ENCODE measurements at regions not wholly inside any gene's neighbourhood (a gene's known extent, or its start where the extent isn't known, plus 50 kb on each side); places are given as distances from the start of the nearest gene placed in this dataset.

DNA sequence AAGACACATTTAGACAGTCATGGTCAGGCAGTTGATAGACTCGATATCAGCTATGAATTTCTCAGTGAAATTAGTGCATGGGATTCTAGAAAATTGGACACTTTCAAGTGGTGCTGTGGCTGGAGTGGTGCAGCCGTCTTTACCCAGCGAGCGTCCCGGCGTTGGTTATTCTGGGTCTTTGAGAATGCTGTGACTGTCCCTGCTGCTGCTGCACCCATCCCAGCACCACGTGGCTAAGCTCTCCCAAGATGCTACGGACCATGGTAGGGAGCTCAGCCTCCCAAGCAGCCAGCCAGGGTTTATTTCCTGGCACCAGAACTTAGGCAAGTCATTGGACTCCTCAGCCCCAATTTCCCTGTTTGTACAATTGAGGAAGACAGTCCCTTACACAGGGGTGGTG is 147.2 kb upstream of the RPS6KA2 start (continued):
- TF ChIP-seq, protein P1, sequence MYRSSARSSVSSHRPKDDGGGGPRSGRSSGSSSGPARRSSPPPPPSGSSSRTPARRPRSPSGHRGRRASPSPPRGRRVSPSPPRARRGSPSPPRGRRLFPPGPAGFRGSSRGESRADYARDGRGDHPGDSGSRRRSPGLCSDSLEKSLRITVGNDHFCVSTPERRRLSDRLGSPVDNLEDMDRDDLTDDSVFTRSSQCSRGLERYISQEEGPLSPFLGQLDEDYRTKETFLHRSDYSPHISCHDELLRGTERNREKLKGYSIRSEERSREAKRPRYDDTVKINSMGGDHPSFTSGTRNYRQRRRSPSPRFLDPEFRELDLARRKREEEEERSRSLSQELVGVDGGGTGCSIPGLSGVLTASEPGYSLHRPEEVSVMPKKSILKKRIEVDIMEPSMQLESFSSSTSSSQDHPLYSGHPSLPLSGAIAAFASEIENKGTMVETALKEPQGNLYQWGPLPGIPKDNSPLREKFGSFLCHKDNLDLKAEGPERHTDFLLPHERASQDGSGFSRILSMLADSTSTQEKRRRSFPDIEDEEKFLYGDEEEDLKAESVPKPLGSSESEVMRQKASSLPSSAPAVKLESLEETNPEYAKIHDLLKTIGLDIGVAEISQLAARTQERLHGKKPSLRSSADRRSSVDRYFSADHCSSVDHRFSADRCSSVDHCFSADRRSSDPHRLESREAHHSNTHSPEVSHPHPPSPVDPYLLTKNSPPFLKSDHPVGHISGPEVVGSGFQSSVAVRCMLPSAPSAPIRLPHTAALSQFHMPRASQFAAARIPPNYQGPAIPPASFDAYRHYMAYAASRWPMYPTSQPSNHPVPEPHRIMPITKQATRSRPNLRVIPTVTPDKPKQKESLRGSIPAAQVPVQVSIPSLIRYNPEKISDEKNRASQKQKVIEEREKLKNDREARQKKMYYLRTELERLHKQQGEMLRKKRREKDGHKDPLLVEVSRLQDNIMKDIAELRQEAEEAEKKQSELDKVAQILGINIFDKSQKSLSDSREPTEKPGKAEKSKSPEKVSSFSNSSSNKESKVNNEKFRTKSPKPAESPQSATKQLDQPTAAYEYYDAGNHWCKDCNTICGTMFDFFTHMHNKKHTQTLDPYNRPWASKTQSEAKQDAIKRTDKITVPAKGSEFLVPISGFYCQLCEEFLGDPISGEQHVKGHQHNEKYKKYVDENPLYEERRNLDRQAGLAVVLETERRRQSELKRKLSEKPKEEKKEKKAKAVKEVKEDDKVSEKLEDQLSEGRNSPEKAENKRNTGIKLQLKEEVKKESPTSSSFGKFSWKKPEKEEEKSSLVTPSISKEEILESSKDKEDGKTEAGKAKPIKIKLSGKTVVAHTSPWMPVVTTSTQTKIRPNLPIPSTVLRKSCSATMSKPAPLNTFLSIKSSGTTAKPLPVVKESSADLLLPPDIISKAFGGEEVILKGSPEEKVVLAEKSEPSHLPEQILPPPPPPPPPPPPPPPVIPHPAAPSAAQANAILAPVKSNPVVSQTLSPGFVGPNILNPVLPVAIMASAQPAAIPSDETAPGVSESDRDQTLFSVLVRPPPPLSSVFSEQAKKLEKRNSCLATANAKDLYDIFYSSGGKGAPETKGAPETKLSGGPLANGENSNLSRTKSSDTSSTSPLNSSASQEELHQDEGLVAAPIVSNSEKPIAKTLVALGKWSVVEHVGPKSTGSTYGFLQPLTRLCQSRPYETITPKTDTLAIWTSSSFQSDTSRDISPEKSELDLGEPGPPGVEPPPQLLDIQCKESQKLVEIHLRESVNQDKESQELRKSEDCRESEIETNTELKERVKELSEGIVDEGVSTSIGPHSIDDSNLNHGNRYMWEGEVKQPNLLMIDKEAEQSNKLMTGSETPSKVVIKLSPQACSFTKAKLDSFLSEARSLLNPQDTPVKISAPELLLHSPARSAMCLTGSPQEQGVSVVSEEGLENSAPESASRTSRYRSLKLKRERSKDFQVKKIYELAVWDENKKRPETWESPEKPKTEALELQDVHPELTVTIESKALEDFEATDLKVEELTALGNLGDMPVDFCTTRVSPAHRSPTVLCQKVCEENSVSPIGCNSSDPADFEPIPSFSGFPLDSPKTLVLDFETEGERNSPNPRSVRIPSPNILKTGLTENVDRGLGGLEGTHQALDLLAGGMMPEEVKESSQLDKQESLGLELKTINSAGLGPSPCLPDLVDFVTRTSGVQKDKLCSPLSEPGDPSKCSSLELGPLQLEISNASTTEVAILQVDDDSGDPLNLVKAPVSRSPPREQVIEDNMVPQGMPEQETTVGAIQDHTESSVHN (CRISPR knock-in tag; IDR thresholded peaks at IDR 0.05), result no peak

DNA sequence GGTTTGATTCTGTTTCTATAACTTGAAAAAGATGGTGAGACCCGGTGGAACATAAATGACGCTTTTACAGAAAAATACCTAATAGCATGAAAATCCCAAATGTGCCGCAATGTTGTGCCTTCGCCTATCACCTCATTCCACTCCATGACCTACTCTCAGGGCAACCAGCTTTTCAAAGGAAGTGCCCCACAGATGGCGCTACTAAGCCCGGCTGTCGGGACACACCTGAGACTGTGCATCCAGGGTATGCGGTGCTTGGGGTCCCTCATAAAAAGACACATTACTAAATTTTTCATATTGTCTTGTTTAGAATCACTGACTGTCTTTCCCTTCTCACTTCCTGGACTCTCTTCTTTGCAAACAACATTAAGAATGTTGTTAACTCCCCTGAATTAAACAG is 145.5 kb upstream of the RPS6KA2 start:
- FAIRE-seq (no peak), ATAC-seq (peak; percentile 71), DNase-seq (ENCODE audit: low spot score) (no peak)
- ChIA-PET POLR2A (no interaction called here), CTCF (ENCODE audit: low intra/inter-chr PET ratio, low total read pairs) (no interaction called here)
- Histone ChIP-seq H3K4me2 (ENCODE audit: low read depth, low read length) (no peak overlapping the region), H3K27me3 (ENCODE audit: control insufficient read depth in 1 of 2, insufficient read depth in 2 of 2, low read length in 2 of 2) (peaks cover 2 to 69% of the 10 kb centered on the region in 2 experiments; a peak in 3 of 5 replicates), H2AFZ (ENCODE audit: low read length) (no peak overlapping the region), H3K4me3 (replicated peaks in 1 of 3; ENCODE audit: insufficient read depth in 1 of 3, low read depth in 2 of 3, low read length in 3 of 3) (no peak overlapping the region), H3K36me3 (replicated peaks in 1 of 2; ENCODE audit: control insufficient read depth in 1 of 2, insufficient read depth in 2 of 2, low read length in 2 of 2) (no peaks in the 10 kb centered on the region), H4K20me1 (ENCODE audit: insufficient read depth, low read length) (no peaks in the 10 kb centered on the region; the same call in 1 of the 2 replicates), H3K79me2 (ENCODE audit: insufficient read depth, low read length) (no peaks in the 10 kb centered on the region), H3K9me3 (ENCODE audit: low read length) (no peaks in the 10 kb centered on the region), H3K4me1 (ENCODE audit: insufficient read depth, low read length) (peaks cover 5% of the 10 kb centered on the region), H3K27ac (ENCODE audit: extremely low read length, insufficient read depth, low read length) (no peak overlapping the region), H3K9ac (ENCODE audit: insufficient read depth, low read depth, low read length) (no peak overlapping the region)
- no TSS peak for BruUV-seq (replicated peaks)
- peak; percentile 16 for TF ChIP-seq STAG1 (CRISPR knock-in tag; IDR thresholded peaks at IDR 0.05)
- TF ChIP-seq ZSCAN22 (CRISPR knock-in tag; IDR thresholded peaks at IDR 0.05), result no peak
- peak; percentile 28 for TF ChIP-seq XRCC5 (optimal IDR thresholded peaks at IDR 0.05; ENCODE audit: low read length)
- TF ChIP-seq SPEN (CRISPR knock-in tag; IDR thresholded peaks at IDR 0.05; ENCODE audit: low read depth), result no peak
- no peak for TF ChIP-seq ZSCAN25 (CRISPR knock-in tag; IDR thresholded peaks at IDR 0.05)
- TF ChIP-seq, protein P2, sequence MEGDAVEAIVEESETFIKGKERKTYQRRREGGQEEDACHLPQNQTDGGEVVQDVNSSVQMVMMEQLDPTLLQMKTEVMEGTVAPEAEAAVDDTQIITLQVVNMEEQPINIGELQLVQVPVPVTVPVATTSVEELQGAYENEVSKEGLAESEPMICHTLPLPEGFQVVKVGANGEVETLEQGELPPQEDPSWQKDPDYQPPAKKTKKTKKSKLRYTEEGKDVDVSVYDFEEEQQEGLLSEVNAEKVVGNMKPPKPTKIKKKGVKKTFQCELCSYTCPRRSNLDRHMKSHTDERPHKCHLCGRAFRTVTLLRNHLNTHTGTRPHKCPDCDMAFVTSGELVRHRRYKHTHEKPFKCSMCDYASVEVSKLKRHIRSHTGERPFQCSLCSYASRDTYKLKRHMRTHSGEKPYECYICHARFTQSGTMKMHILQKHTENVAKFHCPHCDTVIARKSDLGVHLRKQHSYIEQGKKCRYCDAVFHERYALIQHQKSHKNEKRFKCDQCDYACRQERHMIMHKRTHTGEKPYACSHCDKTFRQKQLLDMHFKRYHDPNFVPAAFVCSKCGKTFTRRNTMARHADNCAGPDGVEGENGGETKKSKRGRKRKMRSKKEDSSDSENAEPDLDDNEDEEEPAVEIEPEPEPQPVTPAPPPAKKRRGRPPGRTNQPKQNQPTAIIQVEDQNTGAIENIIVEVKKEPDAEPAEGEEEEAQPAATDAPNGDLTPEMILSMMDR (CRISPR knock-in tag; IDR thresholded peaks at IDR 0.05), result peak; percentile 54; the same call in 1 of the 2 replicates
- in situ Hi-C loops (cut with HindIII; ENCODE audit: extremely low pct_ligation_motif_present, low pct_unique_long_range_greater_than_20kb), result no loop called here
- WGBS (ENCODE audit: low lambda C conversion rate), result 18% methylated on average over 8 of the region's 8 CpGs
- intact Hi-C loops (cut with micrococcal nuclease; ENCODE audit: unreplicated experiment), result loop anchor here (5.0 kb wide), 1 partner anchor 1010 kb away; no protein-coding TSS in a partner anchor

Measured in HepG2 (cell line).